ENCODE measurements at regions not wholly inside any gene's neighbourhood (a gene's known extent, or its start where the extent isn't known, plus 50 kb on each side); places are given as distances from the start of the nearest gene placed in this dataset.

DNA sequence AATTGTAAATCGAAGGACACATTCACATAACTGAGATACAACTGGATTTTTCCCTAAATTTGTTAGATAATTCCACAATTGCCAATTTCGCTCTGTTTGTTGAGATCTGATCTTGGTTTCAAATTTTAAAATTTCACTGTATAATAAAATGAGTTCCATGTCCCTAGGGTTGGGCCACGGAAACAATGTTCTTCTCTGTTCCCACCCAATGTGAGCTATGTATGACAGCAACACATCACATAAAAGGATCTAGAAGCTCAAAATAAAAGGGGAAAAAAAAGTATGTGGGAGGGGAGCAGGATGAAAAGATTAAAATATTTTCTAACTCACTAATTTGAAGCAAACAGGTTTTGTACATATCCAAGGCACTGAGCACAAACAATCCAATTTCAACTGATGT is 287.8 kb upstream of the MKLN1 start:
- TF ChIP-seq CTCF (IDR thresholded peaks at IDR 0.05; ENCODE audit: extremely low read depth in 1 of 2, insufficient read depth in 1 of 2, low read depth in 1 of 2, low read length in 2 of 2) (no peak), EZH2 (IDR thresholded peaks at IDR 0.05; ENCODE audit: borderline replicate concordance, low read depth, low read length, severe bottlenecking) (no peak)
